AG09309 (cell line): ENCODE measurements at regions not wholly inside any gene's neighbourhood (a gene's known extent, or its start where the extent isn't known, plus 50 kb on each side); places are given as distances from the start of the nearest gene placed in this dataset.
"Not testable (repeated sequence)": the region's sequence is repeated elsewhere in the genome, so short reads cannot be mapped to it uniquely, and the experiment has no call there.

ENCODE experiments used
- DNase-seq: peaks from one replicate; pipeline ENCODE4 v3.0.0-alpha.2; 2010; ENCODE audit warnings: low read depth
- H3K4me3 ChIP-seq: 2 replicates; pipeline ENCODE4 v1.5.1; 2011; ENCODE audit warnings: mild to moderate bottlenecking, low read depth, low read length, moderate library complexity; ENCODE audit not compliant: control insufficient read depth
- TF ChIP-seq, protein P1 (sequence below): IDR thresholded peaks from 2 replicates; pipeline ENCODE4 v1.5.1; 2011; ENCODE audit warnings: mild to moderate bottlenecking, low read depth, low read length, inconsistent platforms; ENCODE audit not compliant: insufficient read depth, control insufficient read depth; ENCODE audit errors: missing control alignments

DNA sequence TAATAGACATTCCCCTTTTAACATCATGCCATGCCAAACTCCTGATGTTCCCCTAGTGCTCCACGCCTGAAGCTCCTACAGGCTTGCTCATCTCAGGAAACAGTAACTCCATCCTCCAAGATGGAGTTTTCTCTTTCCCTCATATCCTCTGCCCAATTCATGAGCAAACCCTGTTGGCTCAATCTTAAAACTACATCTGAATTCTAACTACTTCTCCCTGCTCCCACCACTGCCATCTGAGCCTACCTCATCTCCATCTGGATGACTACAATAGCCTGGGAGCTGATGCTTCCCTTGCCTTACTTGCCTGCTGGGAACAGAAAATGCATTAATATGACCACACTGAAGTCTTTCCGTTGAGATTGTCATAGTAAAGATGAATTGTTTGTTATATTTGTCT lies 271.7 kb upstream of the MKLN1 start:
- no peak overlapping the region for H3K4me3 ChIP-seq
- DNase-seq, result no peak
- TF ChIP-seq, protein P1, sequence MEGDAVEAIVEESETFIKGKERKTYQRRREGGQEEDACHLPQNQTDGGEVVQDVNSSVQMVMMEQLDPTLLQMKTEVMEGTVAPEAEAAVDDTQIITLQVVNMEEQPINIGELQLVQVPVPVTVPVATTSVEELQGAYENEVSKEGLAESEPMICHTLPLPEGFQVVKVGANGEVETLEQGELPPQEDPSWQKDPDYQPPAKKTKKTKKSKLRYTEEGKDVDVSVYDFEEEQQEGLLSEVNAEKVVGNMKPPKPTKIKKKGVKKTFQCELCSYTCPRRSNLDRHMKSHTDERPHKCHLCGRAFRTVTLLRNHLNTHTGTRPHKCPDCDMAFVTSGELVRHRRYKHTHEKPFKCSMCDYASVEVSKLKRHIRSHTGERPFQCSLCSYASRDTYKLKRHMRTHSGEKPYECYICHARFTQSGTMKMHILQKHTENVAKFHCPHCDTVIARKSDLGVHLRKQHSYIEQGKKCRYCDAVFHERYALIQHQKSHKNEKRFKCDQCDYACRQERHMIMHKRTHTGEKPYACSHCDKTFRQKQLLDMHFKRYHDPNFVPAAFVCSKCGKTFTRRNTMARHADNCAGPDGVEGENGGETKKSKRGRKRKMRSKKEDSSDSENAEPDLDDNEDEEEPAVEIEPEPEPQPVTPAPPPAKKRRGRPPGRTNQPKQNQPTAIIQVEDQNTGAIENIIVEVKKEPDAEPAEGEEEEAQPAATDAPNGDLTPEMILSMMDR, result no peak

DNA sequence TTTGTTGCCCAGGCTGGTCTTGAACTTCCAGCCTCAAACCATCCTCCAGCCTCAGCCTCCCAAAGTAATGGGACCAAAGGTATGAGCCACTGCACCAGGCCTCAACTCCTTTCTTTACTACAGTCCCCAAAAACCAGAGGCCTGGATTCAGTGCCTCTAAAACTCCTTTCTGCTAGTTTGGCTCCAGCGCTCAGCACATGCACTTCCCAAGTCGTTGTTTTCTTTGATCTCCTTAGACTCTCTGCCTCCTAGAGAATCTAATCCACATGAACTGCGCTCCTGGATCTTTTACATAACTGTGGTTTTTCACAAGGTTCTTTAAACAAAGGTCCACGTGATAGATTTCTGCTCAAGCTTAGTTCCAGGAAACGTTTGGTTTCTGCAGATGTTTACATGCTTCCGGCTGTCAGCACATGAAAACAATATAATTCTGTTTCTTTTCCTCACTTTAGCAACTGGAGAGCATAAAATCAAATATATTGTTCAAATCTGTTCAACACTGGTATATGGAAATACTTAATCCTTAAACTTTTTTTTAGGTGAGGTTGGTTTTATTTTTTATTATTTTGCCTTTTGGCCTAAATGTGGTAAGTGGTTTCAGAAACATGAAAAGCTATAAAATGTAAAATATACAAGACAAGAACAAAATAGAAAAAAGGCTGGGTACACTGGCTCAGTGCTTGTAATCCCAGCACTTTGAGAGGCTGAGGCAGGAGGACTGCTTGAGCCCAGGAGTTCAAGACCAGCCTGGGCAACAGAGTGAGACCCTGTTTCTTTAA lies 270.5 kb upstream of the MKLN1 start:
- H3K4me3 ChIP-seq, result no peak overlapping the region
- peak; percentile 74 for DNase-seq
- TF ChIP-seq, protein P1, result no peak

DNA sequence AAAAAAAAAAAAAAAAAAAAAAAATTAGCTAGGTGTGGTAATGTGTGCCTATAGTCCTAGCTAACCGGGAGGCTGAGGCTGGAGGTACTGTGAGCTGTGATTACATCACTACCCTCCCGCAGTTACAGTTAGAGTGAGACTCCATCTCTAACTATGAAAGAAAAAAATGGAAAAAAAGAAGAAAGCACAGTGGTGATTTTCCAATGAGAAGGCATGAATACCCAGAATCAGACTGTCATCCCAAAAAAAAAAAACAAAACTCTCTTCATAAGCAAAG lies 269.9 kb upstream of the MKLN1 start:
- DNase-seq, result no peak
- H3K4me3 ChIP-seq, result no peak overlapping the region
- TF ChIP-seq, protein P1, result no peak

DNA sequence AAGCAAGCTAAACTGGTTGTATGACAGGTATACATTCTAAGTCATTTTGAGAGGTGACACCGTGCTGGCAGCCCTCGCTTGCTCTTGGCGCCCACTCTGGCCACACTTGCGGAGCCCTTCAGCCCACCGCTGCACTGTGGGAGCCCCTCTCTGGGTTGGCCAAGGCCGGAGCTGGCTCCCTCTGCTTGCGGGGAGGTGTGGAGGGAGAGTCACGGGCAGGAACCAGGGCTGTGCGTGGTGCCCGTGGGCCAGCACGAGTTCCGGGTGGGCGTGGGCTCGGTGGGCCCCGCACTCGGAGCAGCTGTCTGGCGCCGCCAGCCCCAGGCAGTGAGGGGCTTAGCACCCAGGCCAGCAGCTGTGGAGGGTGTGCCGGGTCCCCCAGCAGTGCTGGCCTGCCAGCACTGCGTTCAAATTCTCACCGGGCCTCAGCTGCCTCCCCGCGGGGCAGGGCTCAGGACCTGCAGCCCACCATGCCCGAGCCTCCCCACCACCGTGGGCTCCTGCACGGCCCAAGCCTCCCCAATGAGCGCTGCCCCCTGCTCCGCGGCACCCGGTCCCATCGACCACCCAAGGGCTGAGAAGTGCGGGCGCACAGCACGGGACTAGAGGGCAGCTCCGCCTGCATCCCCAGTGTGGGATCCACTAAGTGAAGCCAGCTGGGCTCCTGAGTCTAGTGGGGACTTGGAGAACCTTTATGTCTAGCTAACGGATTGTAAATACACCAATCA lies 269.0 kb upstream of the MKLN1 start:
- H3K4me3 ChIP-seq, DNase-seq: not testable (repeated sequence)

DNA sequence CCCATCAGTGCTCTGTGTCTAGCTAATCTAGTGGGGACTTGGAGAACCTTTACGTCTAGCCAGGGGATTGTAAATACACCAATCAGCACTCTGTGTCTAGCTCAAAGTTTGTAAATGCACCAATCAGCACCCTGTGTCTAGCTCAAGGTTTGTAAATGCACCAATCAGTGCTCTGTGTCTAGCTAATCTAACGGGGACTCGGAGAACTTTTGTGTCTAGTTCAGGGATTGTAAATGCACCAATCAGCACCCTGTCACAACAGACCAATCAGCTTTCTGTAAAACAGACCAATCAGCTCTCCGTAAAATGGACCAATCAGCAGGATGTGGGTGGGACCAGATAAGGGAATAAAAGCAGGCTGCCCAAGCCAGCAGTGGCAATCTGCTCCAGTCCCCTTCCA lies 268.3 kb upstream of the MKLN1 start:
- DNase-seq, result not testable (repeated sequence)

DNA sequence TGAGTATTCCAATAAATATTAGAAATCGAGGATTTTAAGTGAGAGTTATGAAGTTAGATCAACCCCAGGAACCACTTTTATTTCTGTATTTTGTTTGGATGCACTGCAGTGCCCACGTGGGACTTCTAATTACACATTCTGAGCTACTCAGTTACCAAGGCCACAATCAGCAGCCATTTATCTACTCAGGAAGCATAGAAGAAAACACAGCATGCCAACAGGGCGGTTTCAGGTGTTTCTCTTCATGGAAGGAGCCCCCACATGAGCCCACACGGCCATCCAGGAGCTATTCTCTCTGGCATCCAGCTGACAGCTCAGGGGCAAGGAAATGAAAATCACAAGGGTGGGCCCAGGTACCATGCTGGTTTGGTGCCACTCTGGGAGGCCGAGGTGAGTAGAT lies 266.5 kb upstream of the MKLN1 start:
- no peak for DNase-seq

More for the DNA sequence above, 268.3 kb upstream of the MKLN1 start:
- not testable (repeated sequence) for H3K4me3 ChIP-seq

DNA sequence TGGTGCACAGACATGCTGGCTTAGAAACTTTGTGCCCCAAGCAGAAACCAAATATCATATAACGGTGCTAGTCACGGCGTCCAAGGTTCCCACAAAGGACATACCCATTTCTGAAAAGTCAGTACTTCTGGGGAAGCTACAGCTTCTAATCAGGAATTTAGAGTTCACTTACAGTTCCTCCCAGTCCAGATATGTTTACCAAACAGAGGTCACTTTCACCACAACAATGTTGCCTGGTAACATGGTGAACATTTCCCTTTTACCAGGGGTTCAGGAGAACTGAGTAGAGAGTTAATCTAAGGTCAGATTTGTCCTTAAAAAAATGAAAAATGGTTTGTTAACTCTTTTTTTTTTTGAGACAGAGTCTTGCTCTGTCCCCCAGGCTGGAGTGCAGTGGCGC lies 265.9 kb upstream of the MKLN1 start:
- no peak overlapping the region for H3K4me3 ChIP-seq
- no peak for DNase-seq

More for the DNA sequence above, 266.5 kb upstream of the MKLN1 start:
- H3K4me3 ChIP-seq, result no peak overlapping the region
- TF ChIP-seq, protein P1, result no peak

More for the DNA sequence above, 265.9 kb upstream of the MKLN1 start:
- TF ChIP-seq, protein P1, result no peak
